Medulla oblongata (tissue), 1 donor: ENCODE measurements at regions not wholly inside any gene's neighbourhood (a gene's known extent, or its start where the extent isn't known, plus 50 kb on each side); places are given as distances from the start of the nearest gene placed in this dataset.

ENCODE experiments used
- DNase-seq: peaks from one replicate; pipeline ENCODE4 v3.0.0-alpha.2; 2015; ENCODE audit errors: extremely low spot score

DNA sequence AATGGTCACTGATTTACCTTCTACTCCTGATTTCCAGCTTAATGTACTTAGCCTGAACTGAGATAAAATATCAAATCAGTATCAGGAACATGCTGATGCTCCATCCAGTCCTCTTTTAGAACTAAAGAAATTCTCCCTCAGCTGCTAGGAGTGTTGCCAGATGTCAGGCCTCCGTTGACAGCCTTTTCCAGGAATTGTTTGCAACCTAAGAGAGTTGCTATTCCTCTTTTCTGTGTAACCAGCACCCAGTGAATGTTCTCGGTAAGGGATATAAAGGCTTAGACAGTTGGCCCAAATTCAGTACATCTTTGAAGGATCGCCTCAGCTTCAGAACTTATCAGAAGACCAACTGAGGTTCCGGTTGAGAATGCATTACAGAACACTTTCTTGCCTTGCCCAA lies 559.0 kb downstream of the PCDH17 start:
- DNase-seq = no peak

DNA sequence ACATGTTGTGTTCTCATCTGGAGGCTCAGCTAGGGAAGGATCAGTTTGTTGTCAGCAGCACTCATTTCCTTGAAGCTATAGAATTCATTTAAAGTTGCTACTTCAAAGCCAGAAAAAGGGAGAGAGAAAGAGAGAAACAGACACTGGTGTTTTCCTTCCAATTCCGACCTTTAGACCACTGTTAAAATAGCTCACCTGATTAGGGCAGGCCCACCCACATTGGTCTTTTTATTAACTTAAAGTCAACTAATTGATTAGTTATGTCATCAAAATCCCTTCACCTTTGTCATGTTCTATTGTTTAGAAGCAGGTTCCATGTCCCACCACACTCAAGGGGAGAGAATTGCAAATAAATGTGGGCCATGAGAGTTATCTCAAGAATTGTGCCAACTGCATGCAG lies 560.2 kb downstream of the PCDH17 start:
- DNase-seq = no peak

DNA sequence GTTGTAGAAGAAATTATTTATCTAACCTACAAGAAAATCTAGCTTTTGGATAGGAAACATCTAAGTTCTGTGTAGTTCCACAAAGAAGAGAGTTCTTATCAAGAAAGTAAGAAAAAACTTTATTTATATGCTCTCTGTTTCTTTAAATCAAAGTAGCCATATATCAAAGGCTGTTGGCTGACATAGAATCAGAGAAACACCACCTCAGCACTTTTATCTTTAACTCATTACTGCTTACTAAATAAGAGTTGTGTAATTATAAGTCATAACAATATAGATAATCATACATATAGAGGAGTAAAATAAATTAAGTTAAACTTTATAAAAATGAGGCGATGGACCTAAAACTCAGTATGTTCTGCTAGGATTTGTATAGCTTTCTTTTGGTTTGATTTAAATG lies 570.6 kb downstream of the PCDH17 start:
- DNase-seq = no peak

DNA sequence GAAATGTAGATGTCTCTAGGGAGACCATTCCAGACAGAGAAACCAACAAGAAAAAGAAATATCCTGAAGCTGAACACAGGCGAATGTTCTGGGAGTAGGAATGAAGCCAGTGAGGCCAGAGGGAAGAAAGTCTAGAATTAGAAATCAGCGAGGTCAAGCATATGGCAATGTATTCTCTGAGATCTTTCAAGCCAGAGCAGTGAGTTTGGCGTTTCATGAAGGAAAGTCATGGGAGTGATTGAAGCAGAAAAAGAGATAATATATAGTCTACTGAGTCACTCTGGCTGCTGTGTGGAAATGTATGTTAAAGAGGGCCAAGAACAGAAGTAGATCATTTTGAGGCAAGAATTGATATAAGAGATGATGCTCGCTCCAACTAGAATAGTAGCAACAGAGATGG lies 576.0 kb downstream of the PCDH17 start:
- DNase-seq = no peak

DNA sequence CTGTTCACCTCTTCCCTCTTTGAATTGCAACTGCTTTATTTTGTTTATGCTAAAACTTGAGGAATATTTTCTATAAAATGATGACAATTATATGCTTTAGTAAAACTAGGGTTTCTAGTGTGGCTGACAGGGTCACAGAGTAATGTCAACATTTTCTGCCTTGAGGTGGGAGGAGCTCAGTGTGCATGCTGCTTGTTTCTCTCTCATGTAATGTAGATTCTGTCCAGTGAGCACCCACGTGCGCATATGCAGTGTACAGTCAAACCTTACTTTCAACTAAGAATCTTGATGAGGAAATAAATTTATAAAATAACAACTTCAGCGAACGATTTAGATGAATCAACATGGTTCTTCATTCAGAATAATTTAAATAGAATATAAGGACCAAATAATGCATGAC lies 603.9 kb downstream of the PCDH17 start:
- DNase-seq = no peak

DNA sequence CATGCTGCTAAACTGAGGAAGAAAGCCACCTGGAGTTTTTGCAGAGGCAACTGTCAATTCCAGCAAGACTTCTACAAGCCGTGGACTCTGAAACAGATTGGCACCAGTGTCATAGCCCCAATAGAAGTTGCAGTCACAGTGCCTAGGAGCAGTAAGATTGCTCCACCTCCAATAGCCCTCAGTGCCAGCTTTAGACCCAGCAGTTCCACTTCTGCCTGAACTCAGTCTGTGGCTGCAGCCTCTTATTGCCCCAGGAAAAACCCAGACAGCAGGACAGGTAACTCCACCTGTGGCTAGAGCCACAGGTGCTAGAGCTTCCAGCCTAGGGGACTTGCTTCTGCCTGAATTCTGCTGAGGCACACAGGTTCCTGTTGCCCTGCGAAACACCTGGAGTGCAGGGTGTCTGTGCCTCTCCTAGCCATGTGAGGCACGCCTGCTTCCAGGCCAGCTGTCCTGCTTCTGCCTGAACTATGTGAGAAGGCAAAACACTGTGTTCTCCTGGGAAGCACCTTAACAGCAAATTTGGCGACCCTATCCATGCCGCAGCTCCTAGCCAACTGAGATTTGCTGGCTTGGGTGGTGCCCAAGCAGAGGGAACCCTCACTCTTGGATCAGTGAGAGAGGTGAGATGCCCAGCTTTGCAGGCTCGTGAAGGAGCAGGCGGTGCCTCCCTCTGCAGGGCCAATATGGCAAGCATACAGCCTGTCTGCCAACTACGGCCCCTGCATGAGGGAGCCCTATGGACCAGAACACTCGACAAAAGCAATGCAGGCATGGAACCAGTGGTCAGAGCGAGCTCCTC lies 607.6 kb downstream of the PCDH17 start:
- DNase-seq = no peak

DNA sequence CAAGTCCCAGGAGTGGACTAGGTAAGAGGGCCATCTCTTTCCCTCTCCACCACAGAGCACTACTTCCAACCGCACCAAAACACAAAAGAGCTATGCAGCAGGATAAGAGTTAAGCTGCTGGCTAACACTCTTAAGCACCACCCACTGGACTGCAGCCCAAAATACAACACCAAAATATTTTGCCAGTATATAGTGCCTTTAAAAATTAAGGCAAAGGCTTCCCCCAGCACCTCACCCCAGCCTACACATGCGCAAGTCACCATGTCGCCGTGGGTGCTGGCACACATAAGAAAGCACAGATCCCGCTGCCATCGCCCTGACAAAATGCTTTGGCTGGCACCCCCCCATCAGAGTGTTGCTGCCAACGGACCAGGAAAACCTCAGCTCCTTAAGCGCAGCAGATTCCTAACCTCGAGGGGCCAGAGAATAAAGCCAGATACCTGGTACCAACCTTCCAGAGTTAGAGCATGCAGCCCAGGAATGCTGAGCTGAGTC lies 608.3 kb downstream of the PCDH17 start:
- no peak for DNase-seq

DNA sequence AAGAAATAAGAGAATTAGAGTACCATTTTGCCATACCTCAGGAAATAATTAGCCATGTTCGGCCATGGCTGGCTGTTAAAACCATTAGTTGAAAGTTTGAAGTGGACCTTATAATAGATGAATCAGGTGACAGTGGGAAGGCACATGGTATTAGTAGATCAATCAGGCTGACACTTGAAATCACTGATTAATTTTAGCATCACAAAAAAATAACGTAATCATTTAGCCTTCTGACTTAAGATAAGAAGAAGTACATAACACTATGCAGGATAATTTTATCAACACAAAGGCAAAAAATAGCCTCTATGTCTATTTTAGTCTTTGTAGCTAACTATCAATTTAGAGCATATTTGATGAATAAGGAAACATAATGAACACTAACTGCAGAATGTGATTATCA lies 615.5 kb downstream of the PCDH17 start:
- no peak for DNase-seq

DNA sequence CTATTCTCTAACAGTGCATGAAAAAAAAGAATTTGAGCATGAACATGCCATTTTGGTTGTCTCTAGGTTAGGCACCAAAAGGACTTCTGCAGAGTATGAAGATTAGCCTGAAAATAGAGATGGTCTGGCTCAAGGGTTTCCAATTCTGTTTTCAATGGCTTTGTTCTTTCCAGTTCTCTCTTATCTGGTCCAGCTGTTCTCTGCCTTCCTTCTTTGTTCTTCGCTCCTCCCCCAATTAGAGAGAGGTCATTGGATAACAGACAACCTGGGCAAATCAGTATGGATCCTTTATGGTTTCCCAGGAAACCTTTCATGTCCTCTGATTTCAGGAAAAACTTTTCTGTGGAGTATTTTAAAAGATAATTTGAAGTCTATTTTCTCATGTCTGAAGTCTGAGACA lies 623.4 kb downstream of the PCDH17 start:
- no peak for DNase-seq

DNA sequence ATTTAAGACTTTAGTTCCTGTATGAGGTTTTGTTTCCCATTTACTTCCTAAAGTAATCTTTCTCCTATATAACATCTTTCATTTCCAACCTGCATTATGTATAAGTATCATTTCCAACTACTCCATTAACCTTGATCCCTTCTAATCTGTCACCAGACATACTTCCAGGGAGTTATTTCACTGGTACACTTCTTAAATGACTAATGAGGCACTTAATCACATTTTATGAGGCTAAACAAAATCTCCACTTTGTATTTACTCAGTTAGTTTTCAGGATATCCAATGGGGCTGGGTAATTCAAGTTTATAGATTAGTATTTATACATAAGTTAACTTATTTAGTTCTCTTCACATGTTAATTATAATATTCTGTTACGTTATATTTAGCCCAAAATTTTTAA lies 634.7 kb downstream of the PCDH17 start:
- DNase-seq = no peak

DNA sequence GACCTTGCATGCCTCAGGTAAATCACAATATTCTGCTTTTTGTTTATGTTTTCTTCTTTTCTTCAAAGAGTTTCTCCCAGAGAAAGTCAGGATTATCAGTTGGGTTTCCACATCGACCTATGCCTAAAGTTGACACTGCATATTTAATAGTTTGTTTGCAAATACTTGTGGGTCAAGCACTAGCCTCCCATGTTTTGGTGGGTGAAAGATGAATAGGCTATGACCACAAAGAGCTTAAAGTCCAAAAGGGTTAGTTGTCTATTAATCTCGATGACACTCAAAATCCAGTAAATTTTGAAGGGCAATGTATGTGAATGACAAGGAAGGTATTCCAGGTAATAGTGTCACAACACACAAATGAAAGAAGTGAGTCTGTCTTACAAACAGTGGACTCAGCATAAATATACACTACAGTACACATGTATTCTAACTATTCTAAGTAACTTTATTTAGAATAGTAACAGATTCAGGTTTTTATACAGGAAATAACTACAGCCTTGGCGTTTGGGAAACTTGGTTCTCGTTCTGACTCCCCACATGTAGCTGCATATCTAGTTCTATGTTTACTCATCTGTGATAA lies 667.1 kb downstream of the PCDH17 start:
- DNase-seq = no peak

DNA sequence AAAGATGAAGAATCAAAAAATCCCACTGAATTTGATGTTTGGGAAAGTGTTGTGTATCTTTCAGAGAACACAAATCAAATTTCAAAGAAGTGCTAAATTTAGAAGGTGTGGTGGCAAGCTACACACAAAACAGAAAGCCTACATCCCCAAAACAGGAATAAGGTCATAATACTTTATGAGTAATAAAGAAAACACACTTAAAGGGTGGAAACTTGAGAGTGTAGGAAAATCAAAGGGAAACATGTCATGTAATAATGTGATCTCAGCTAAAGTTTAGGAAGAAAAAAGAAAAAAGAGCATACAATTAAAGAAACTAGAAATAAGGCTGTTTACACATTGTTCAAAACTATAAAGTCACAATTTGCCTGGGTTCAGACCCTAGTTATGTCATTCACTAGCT lies 668.7 kb downstream of the PCDH17 start:
- no peak for DNase-seq

DNA sequence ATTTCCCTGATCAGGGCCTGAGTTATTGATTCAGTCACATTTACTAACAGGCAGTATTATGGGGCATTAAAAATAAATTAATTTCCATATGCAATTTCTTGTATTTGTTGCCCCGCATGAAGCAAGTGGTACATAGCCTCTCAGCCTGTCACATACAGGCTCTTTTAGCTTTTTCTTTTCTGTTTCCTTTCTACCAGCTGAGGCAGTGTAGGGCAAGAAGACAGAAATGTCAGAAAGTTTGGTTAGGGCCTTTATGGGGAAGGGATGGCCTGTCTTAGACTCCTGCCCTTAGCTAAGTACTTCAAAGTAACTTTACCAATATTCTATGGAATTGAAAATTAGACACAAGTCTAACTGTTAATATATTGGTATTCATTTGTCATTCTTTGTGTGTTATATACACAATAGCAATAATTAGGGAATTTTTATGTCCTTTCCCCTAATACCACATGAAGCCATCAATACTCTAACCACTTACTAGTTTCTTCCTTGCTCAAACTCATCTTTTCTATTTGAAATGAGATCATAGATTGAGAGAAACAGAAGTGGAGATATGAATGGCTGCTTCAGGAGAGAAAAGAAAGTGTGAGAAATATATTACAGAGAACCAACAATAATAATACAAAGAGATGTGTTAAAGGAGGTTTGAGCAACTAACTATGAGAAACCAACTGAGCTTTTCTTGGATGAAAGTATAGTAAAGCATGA lies 669.6 kb downstream of the PCDH17 start:
- no peak for DNase-seq

DNA sequence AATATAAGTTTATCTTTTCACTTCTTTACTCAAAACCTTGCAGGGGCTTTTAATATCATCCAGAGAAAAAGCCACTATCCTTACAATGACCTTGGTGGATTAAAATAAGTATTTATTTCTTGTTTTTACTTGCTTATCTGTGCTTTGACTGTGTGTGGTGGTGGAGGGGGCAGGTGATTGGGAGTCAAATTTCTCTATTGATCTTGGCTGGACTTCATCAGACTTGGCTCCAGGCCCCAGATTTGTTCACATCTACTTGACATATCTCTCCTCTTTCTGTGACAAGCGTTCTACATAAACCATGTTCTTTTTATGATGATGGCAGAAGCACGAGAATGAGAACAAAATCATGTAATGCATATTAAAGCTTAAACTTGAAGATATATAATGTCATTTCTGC lies 670.8 kb downstream of the PCDH17 start:
- no peak for DNase-seq

DNA sequence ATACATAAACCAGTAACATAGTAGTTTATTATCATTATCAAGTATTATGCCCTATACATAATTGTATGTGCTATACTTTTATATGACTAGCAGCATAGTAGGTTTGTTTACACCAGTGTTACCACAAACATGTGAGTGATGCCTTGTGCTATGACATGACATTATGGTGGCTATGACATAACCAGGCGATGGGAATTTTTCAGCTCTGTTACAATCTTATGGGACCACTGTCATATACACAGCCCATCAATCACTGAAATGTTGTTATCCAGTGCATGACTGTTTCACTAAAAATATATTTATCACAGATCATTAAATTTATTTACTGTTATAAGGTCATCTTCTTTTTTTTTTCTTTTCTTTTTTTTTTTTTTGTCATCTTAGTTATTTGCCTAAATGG lies 674.5 kb downstream of the PCDH17 start:
- DNase-seq = no peak

DNA sequence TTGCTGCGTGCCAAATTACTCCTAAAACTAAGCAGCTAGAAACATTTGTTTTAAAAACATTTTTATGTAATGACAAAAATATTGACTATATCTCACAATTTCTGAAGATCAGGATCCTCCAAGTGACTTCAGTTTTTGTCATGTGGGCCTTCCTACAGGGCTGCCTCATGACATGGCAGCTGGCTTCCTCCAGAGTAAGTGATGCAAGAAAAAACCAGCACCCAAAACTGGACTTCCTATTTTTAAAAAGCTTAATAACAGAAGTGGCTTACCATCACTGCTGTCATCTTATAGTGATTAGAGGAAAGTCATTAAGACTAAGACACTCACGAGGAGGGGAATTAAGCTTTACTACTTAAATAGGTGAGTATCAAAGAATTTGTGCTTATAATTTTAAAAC lies 681.7 kb downstream of the PCDH17 start:
- DNase-seq = no peak

DNA sequence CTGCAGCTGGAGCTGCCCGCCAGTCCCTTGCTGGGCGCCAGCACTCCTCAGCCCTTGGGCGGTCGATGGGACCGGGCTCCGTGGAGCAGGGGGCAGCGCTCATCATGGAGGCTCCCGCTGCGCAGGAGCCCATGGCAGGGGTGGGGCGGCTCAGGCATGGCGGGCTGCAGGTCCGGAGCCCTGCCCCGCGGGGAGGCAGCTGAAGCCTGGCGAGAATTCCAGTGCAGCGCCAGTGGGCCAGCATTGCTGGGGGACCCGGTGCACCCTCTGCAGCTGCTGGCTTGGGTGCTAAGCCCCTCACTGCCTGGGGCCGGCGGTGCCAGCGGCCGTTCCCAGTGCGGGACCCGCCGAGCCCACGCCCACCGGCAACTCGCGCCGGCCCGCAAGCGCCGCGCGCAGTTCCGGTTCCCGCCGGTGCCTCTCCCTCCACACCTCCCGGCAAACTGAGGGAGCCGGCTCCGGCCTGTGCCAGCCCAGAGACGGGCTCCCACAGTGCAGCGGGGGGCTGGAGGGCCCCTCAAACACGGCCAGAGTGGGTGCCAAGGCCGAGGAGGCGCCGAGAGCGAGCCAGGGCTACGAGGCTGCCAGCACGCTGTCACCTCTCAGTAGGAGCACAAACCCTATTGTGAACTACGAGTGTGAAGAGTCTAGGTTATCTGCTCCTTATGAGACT lies 687.1 kb downstream of the PCDH17 start:
- DNase-seq = no peak

DNA sequence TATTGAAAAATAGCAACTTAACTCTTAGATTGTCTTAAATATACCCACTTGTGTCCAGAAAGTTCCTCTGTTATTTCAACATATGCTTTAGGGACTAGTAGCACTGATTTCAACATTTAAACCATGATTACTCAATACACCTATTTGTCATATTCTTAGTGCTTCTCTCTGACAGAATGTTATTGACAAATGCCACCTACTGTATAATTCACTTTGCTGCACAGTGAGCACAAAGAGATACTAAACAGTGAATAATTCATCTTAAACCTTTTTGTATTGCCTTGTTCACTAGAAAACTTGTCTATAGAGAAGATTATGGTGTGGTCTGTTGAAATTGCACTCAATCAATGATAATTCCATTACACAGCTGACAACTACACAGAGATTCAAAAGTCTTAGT lies 692.6 kb downstream of the PCDH17 start:
- DNase-seq = no peak

DNA sequence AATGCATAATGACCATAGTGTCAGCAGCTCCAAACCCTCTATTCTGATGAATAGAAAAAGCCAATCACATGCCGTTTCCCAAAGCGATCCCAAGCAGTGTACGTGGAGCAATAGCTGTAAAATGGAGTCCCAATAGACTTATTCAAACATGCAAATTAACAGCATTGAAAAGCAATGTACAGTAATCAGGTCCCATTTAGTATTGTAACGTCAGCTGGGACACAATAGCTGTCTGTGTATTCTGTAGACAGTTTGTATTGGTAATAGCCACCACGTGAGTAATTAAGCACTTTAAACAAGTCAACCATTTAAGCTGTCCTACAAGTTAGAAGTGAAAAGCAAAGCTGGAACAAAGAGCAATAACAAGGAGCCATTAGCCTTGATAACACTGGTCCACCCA lies 698.2 kb downstream of the PCDH17 start:
- no peak for DNase-seq

DNA sequence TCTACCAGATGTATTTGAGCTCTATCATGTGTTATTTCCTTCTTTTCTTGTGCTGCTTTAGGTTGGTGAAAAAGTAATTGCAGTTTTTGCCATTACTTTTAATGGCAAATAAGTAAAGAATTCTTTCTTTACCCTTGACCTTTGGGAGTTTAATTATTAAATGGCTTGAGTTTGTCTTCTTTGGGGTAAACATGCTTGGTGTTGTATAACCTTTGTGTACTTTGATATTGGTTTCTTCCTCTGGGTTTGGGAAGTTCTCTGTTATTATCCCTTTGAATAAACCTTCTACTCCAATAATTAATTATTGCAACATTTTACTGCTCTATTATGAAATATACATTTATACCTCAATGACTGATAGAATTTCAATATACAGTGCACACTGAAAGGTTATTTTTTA lies 709.4 kb downstream of the PCDH17 start:
- DNase-seq = no peak

DNA sequence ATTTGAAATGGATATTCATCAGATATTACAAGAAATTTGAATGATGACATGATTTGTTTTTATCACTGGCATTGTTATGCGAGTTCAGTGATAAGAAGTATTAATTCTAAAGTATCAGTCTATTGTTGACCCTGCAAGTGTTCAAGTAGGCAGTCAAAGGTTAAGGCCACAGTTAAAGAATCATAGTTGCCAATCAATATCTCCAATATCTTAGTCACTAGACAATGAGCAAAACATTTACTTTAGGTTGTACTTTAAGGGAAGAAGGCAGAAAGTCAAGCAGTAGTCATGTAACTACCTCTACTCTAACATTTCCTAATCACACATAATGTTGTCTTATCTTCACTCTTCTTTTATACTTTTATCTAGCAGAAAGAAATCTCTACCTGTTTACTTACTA lies 709.8 kb downstream of the PCDH17 start:
- DNase-seq = no peak

DNA sequence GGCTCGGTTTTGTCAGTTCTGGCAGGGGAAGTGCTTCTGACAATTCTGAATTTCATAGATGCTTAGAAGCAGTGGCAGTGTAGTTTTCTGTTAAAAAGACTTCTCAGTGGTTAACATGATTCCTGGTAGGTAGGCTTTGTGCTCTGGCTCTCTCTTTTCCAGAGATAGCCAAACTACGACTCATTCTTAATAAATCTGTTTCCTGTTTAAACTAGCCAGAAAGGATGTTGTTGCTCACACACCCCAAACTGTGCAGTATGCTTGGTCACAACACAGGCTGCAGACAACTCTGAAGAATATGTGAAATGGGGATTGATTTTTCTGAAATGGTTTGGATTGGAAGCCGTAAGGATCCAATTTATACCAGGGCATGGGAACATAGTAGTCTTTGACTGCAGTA lies 711.5 kb downstream of the PCDH17 start:
- DNase-seq = no peak
